ENCODE measurements at regions not wholly inside any gene's neighbourhood (a gene's known extent, or its start where the extent isn't known, plus 50 kb on each side); places are given as distances from the start of the nearest gene placed in this dataset.

DNA sequence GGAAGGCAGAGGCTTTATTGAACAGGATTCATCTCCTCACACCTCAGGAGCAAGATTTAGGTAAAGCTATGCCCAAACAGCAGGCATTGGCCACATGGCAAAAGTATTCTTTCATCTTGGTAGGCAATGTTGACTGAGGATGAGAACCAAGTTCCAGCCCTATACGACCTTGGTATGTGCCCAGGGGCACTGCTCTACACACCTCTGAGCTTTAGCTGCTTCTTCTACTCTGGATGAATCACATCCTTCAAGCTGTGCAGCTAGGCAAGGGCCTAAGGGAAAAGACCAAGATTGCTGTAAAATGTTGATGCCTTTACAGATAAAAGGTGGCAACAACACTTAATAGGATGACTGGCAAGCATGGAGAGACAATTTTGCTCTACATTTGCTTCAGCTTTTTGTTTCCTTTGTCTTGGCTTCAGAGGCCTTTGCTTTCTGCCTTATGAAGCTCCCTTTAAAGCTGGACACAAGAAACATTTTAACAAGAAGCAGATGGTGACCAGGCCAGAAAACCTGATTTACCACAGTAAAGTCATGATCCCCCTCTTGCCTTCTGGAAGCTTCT, 183.3 kb upstream of the KITLG start:
- no peak for TF ChIP-seq CTCF (IDR thresholded peaks at IDR 0.05; ENCODE audit: insufficient read depth, low read depth, low read length, missing control alignments)
- no peak overlapping the region for H3K4me3 ChIP-seq (ENCODE audit: low read depth, low read length)
- no peak for DNase-seq (ENCODE audit: low read depth)

GRCh38 chr12:88758176-88758575, 177.9 kb upstream of the KITLG start:
- no peak overlapping the region for H3K4me3 ChIP-seq (ENCODE audit: low read depth, low read length)
- no peak for DNase-seq (ENCODE audit: low read depth)
- no peak for TF ChIP-seq CTCF (IDR thresholded peaks at IDR 0.05; ENCODE audit: insufficient read depth, low read depth, low read length, missing control alignments)

- no peak for DNase-seq (ENCODE audit: low read depth)
- H3K4me3 ChIP-seq (ENCODE audit: low read depth, low read length), result no peak overlapping the region
- TF ChIP-seq CTCF (IDR thresholded peaks at IDR 0.05; ENCODE audit: insufficient read depth, low read depth, low read length, missing control alignments), result no peak
These were observed 176.6 kb upstream of the KITLG start for GRCh38 chr12:88756917-88757316.

DNA sequence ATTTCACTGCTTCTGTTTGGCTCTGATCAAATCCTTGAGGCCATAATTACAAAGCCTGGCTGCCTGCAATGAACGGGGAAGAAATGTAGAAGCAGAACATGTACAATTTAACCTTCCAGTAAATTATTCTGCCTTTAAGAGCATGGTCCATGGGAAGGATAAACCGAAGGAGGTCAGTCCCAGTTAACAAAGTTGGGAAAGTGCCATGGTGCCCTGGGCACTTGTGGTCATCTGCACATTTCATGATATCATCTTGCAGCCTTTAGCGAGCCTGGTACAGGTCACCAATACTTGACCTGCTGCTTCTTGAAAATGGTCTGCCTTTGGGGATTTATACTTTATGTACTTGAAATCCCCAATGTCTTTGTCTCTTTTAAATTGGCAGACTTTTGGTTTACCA, 175.9 kb upstream of the KITLG start:
- no peak for TF ChIP-seq CTCF (IDR thresholded peaks at IDR 0.05; ENCODE audit: insufficient read depth, low read depth, low read length, missing control alignments)
- H3K4me3 ChIP-seq (ENCODE audit: low read depth, low read length), result no peak overlapping the region
- DNase-seq (ENCODE audit: low read depth), result no peak

- no peak for TF ChIP-seq CTCF (IDR thresholded peaks at IDR 0.05; ENCODE audit: insufficient read depth, low read depth, low read length, missing control alignments)
- no peak for DNase-seq (ENCODE audit: low read depth)
- no peak overlapping the region for H3K4me3 ChIP-seq (ENCODE audit: low read depth, low read length)
These were observed 173.4 kb upstream of the KITLG start for GRCh38 chr12:88753707-88754106.

DNA sequence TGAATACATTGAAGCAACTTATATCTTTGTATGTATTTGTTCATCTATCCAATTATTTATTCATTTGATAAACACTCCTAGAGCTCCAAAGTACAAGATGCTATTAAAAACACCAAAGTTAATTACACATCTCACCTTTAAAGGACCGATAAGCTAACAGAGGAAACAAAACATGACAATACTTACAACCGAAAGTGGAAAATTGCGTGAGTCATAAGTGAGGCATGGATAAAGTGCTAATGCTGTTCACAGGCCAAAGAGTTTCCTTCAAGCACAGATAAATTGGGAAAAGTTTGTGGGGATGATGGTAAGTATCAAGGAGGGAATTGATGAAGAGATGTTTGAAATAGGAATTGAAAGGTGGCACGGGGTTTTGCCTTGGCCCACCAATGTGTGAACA, 172.8 kb upstream of the KITLG start:
- TF ChIP-seq CTCF (IDR thresholded peaks at IDR 0.05; ENCODE audit: insufficient read depth, low read depth, low read length, missing control alignments), result no peak
- H3K4me3 ChIP-seq (ENCODE audit: low read depth, low read length), result no peak overlapping the region
- no peak for DNase-seq (ENCODE audit: low read depth)

- no peak for TF ChIP-seq CTCF (IDR thresholded peaks at IDR 0.05; ENCODE audit: insufficient read depth, low read depth, low read length, missing control alignments)
- H3K4me3 ChIP-seq (ENCODE audit: low read depth, low read length), result no peak overlapping the region
- no peak for DNase-seq (ENCODE audit: low read depth)
These were observed 171.9 kb upstream of the KITLG start for GRCh38 chr12:88752183-88752582.

All from GM12865 (cell line).